Colonic mucosa (tissue), 4 donors: ENCODE measurements at regions not wholly inside any gene's neighbourhood (a gene's known extent, or its start where the extent isn't known, plus 50 kb on each side); places are given as distances from the start of the nearest gene placed in this dataset.

Experiments
- DNase-seq: peaks from one replicate; pipeline ENCODE4 v3.0.0-alpha.2; 2020
- H3K27ac ChIP-seq: fragments of 200-600 bp; one replicate; pipeline ENCODE4 v1.8.0; 2021
- H3K27me3 ChIP-seq: fragments of 200-600 bp; one replicate; pipeline ENCODE4 v1.8.0; 2021
- H3K36me3 ChIP-seq: fragments of 200-600 bp; one replicate; pipeline ENCODE4 v1.8.0; 2021
- H3K4me1 ChIP-seq: fragments of 200-600 bp; one replicate; pipeline ENCODE4 v1.8.0; 2021; ENCODE audit warnings: mild to moderate bottlenecking
- H3K4me3 ChIP-seq: fragments of 200-600 bp; one replicate; pipeline ENCODE4 v1.8.0; 2021
- H3K9ac ChIP-seq, 2 donors: one replicate each; pipeline ENCODE4 v1.7.0; 2013; ENCODE audit warnings: control low read depth in 2 of 2, low read depth in 2 of 2, low read length in 2 of 2
- H3K9me3 ChIP-seq: fragments of 200-600 bp; one replicate; pipeline ENCODE4 v1.8.0; 2021
- CTCF ChIP-seq: fragments of 200-600 bp; IDR thresholded peaks from one replicate; pipeline ENCODE4 v1.8.0; 2022; ENCODE audit warnings: antibody characterized with exemption, mild to moderate bottlenecking
- intact Hi-C: fragments of 100-400 bp; cut with DNase I; formaldehyde crosslinking; loops from one replicate; pipeline ENCODE4 v1.14.1; 2022
- donor health status: healthy.
- donor health status: DM: no; HTN: no; CAD: no.
- donor health status: DM: no; HTN: no; CAD: no.

GRCh38 chr1:224565186-224565585, 50.9 kb upstream of the CNIH3 start:
- Histone ChIP-seq H3K4me1 (no peaks in the 10 kb centered on the region), H3K36me3 (no peaks in the 10 kb centered on the region), H3K27me3 (no peaks in the 10 kb centered on the region), H3K27ac (no peak overlapping the region), H3K9ac (no peak overlapping the region), H3K4me3 (no peak overlapping the region), H3K9me3 (no peaks in the 10 kb centered on the region)
- intact Hi-C loops, result no loop called here
- TF ChIP-seq CTCF, result no peak
- DNase-seq, result no peak

GRCh38 chr1:224565611-224566406, 50.3 kb upstream of the CNIH3 start:
- H3K9me3 ChIP-seq, result no peaks in the 10 kb centered on the region
- H3K4me3 ChIP-seq, result no peak overlapping the region
- H3K4me1 ChIP-seq, result no peaks in the 10 kb centered on the region
- no peak for DNase-seq
- H3K36me3 ChIP-seq, result no peaks in the 10 kb centered on the region
- H3K27me3 ChIP-seq, result no peaks in the 10 kb centered on the region
- intact Hi-C loops, result no loop called here
- TF ChIP-seq CTCF, result no peak
- no peak overlapping the region for H3K9ac ChIP-seq
- no peak overlapping the region for H3K27ac ChIP-seq
